ENCODE measurements at regions not wholly inside any gene's neighbourhood (a gene's known extent, or its start where the extent isn't known, plus 50 kb on each side); places are given as distances from the start of the nearest gene placed in this dataset.

GRCh38 chr1:38331496-38332210, 285.1 kb upstream of the POU3F1 start:
- Mint-ChIP-seq H3K27me3 (peaks cover 2% of the 10 kb centered on the region), H3K36me3 (no peaks in the 10 kb centered on the region), H3K4me3 (no peak overlapping the region), H3K4me1 (peaks cover 4% of the 10 kb centered on the region), H3K27ac (no peak overlapping the region), H3K9me3 (no peaks in the 10 kb centered on the region)

GRCh38 chr1:38330799-38331198, 284.2 kb upstream of the POU3F1 start:
- H3K27me3 Mint-ChIP-seq: peaks cover 2% of the 10 kb centered on the region
- H3K4me3 Mint-ChIP-seq: no peak overlapping the region
- H3K27ac Mint-ChIP-seq: no peak overlapping the region
- H3K4me1 Mint-ChIP-seq: peaks cover 4% of the 10 kb centered on the region
- H3K36me3 Mint-ChIP-seq: no peaks in the 10 kb centered on the region
- no peaks in the 10 kb centered on the region for H3K9me3 Mint-ChIP-seq

GRCh38 chr1:38329644-38330043, 283.1 kb upstream of the POU3F1 start:
- H3K36me3 Mint-ChIP-seq: no peaks in the 10 kb centered on the region
- H3K27ac Mint-ChIP-seq: no peak overlapping the region
- peaks cover under 1% of the 10 kb centered on the region for H3K4me1 Mint-ChIP-seq
- no peaks in the 10 kb centered on the region for H3K9me3 Mint-ChIP-seq
- H3K27me3 Mint-ChIP-seq: peaks cover 8% of the 10 kb centered on the region
- H3K4me3 Mint-ChIP-seq: no peak overlapping the region

- H3K27ac Mint-ChIP-seq: no peak overlapping the region
- no peaks in the 10 kb centered on the region for H3K4me1 Mint-ChIP-seq
- H3K36me3 Mint-ChIP-seq: no peaks in the 10 kb centered on the region
- no peaks in the 10 kb centered on the region for H3K9me3 Mint-ChIP-seq
- H3K4me3 Mint-ChIP-seq: no peak overlapping the region
- H3K27me3 Mint-ChIP-seq: peaks cover 12% of the 10 kb centered on the region
Measured at GRCh38 chr1:38328278-38329035, 281.9 kb upstream of the POU3F1 start.

- Mint-ChIP-seq H3K4me1 (no peaks in the 10 kb centered on the region), H3K36me3 (no peaks in the 10 kb centered on the region), H3K9me3 (no peaks in the 10 kb centered on the region), H3K4me3 (no peak overlapping the region), H3K27ac (no peak overlapping the region), H3K27me3 (peaks cover 20% of the 10 kb centered on the region)
Measured at GRCh38 chr1:38327559-38327973, 281.0 kb upstream of the POU3F1 start.

- no peaks in the 10 kb centered on the region for H3K9me3 Mint-ChIP-seq
- no peak overlapping the region for H3K4me3 Mint-ChIP-seq
- H3K27me3 Mint-ChIP-seq: peaks cover 22% of the 10 kb centered on the region
- no peaks in the 10 kb centered on the region for H3K4me1 Mint-ChIP-seq
- no peaks in the 10 kb centered on the region for H3K36me3 Mint-ChIP-seq
- H3K27ac Mint-ChIP-seq: no peak overlapping the region
Measured at GRCh38 chr1:38326856-38327255, 280.3 kb upstream of the POU3F1 start.

GRCh38 chr1:38326135-38326534, 279.5 kb upstream of the POU3F1 start:
- Mint-ChIP-seq H3K27ac (no peak overlapping the region), H3K27me3 (peaks cover 25% of the 10 kb centered on the region), H3K4me3 (no peak overlapping the region)

GRCh38 chr1:38312753-38313152, 266.2 kb upstream of the POU3F1 start:
- Mint-ChIP-seq H3K27ac (no peak overlapping the region), H3K27me3 (peaks cover 23% of the 10 kb centered on the region), H3K9me3 (peaks cover 6% of the 10 kb centered on the region), H3K4me1 (no peaks in the 10 kb centered on the region), H3K4me3 (no peak overlapping the region), H3K36me3 (no peaks in the 10 kb centered on the region)

More at GRCh38 chr1:38326135-38326534, 279.5 kb upstream of the POU3F1 start:
- Mint-ChIP-seq H3K4me1 (no peaks in the 10 kb centered on the region), H3K36me3 (no peaks in the 10 kb centered on the region), H3K9me3 (no peaks in the 10 kb centered on the region)

GRCh38 chr1:38310079-38310478, 263.5 kb upstream of the POU3F1 start:
- Mint-ChIP-seq H3K27me3 (peaks cover 15% of the 10 kb centered on the region), H3K36me3 (no peaks in the 10 kb centered on the region), H3K4me1 (no peaks in the 10 kb centered on the region), H3K4me3 (no peak overlapping the region), H3K9me3 (peaks cover 6% of the 10 kb centered on the region), H3K27ac (no peak overlapping the region)

DNA sequence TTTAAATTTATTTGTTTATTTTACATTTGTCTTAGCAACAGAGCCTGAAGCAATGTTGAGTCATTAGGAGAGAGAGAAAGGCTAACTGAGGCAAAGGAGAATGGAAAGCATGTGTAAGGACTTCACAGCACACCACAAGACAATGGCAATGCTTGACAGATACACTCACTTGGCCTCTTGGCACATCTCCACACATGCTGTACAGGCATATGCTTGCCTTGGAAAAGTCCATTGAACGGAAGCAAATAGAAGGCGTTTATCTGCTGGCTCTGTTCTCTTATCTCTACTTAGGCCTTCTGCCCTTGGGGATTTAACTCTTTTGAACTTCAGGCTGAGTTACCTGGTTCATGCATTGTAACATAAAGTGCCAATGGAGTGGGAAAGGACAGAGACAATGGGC, 262.2 kb upstream of the POU3F1 start:
- Mint-ChIP-seq H3K27me3 (peaks cover 22% of the 10 kb centered on the region), H3K36me3 (no peaks in the 10 kb centered on the region), H3K9me3 (peaks cover 6% of the 10 kb centered on the region), H3K27ac (no peak overlapping the region), H3K4me1 (no peaks in the 10 kb centered on the region), H3K4me3 (no peak overlapping the region)

DNA sequence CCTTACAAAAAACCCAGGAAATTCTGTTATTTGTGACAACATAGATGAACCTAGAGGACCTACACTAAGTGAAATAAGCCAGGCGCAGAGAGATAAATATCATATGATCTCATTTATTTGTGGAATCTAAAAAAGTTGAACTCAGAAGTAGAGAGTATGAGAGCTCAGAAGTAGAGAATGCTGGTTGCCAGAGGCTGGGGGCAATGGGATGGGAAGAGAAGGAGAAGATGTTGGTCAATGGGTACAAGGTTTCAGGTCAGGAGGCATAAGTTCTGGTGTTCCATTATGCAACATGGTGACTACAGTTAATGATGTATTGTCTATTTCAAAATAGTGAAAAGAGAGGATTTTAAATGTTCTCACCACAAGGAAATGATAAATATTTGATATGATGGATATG, 259.1 kb upstream of the POU3F1 start:
- H3K9me3 Mint-ChIP-seq: no peaks in the 10 kb centered on the region
- no peak overlapping the region for H3K4me3 Mint-ChIP-seq
- H3K27me3 Mint-ChIP-seq: peaks cover 18% of the 10 kb centered on the region
- no peaks in the 10 kb centered on the region for H3K4me1 Mint-ChIP-seq
- no peak overlapping the region for H3K27ac Mint-ChIP-seq
- H3K36me3 Mint-ChIP-seq: no peaks in the 10 kb centered on the region

- no peaks in the 10 kb centered on the region for H3K36me3 Mint-ChIP-seq
- H3K27me3 Mint-ChIP-seq: peaks cover 16% of the 10 kb centered on the region
- H3K4me3 Mint-ChIP-seq: no peak overlapping the region
- H3K9me3 Mint-ChIP-seq: no peaks in the 10 kb centered on the region
- H3K4me1 Mint-ChIP-seq: no peaks in the 10 kb centered on the region
- H3K27ac Mint-ChIP-seq: no peak overlapping the region
Measured at GRCh38 chr1:38303843-38304242, 257.2 kb upstream of the POU3F1 start.

GRCh38 chr1:38301040-38301439, 254.4 kb upstream of the POU3F1 start:
- H3K27ac Mint-ChIP-seq: no peak overlapping the region
- H3K4me3 Mint-ChIP-seq: no peak overlapping the region
- peaks cover 30% of the 10 kb centered on the region for H3K27me3 Mint-ChIP-seq
- no peaks in the 10 kb centered on the region for H3K36me3 Mint-ChIP-seq
- no peaks in the 10 kb centered on the region for H3K4me1 Mint-ChIP-seq
- H3K9me3 Mint-ChIP-seq: no peaks in the 10 kb centered on the region

DNA sequence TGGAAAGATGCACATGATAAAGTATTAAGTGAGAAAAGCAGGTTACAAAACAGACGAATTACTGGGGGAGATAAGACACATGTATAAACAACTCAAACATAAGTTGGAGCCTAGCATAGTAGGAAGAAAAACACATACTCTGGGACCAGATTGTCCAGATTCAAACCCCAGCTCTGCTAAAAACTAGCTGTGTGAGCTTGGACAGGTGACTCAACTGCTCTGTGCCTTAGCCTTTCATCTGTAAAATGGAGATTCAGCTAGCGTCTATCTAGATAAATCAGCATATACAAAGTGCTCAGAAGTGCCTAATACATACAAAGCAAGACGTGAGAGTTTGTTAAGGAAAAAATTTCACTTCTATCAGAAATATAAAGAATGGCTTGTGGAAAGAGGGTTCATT, 254.0 kb upstream of the POU3F1 start:
- Mint-ChIP-seq H3K9me3 (no peaks in the 10 kb centered on the region), H3K4me3 (no peak overlapping the region), H3K36me3 (no peaks in the 10 kb centered on the region), H3K4me1 (no peaks in the 10 kb centered on the region), H3K27me3 (peaks cover 31% of the 10 kb centered on the region), H3K27ac (no peak overlapping the region)

DNA sequence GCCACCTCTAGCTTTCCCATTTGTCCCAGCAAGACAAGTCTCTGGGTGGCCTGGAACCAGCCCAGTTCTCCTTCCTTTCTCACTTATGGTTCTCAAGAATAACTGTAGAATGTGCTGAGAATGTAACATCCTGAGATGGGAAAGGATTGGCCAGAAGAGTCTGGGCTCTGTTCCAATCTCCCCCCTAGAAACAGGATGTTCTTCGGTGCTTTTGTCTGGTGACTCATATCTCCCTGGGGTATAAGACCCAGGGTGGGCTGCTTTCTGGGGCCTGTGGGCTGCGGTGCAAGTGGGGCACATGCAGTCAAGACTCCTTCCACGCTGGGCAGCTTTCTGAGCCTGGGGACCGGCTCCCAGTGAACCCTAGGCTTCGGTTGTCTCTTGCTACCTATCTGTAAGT, 251.2 kb upstream of the POU3F1 start:
- Mint-ChIP-seq H3K9me3 (no peaks in the 10 kb centered on the region), H3K36me3 (no peaks in the 10 kb centered on the region), H3K4me3 (no peak overlapping the region), H3K27ac (no peak overlapping the region), H3K27me3 (peaks cover 38% of the 10 kb centered on the region), H3K4me1 (no peaks in the 10 kb centered on the region)

DNA sequence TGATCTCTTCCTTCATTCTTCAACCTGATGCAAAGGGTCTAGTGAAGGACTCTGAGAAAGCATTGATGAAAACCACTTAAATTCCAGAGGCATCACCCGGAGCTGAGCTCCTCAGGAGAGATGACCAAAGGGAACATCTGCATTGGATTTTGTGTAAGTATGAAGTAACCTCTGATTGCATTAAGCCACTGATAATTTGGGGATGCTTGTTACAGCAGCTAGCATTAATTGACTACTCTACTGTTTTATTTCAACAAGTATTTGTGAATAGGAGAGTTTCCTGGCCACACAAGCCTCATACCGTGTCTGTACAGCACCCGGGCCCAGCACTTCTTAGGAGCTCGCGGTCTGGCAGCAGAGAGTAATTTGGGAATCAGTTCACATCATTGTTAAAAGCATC, 250.7 kb upstream of the POU3F1 start:
- Mint-ChIP-seq H3K27me3 (peaks cover 43% of the 10 kb centered on the region), H3K4me1 (no peaks in the 10 kb centered on the region), H3K27ac (no peak overlapping the region), H3K9me3 (no peaks in the 10 kb centered on the region), H3K36me3 (no peaks in the 10 kb centered on the region), H3K4me3 (no peak overlapping the region)

All from activated naive CD4-positive, alpha-beta T cell treated with anti-CD3 and anti-CD28 coated beads, Interleukin-2, amount 50 U/mL, for 24 hours (primary cell).